ENCODE measurements at regions not wholly inside any gene's neighbourhood (a gene's known extent, or its start where the extent isn't known, plus 50 kb on each side); places are given as distances from the start of the nearest gene placed in this dataset.

GRCh38 chr6:12423832-12424231 is 133.7 kb downstream of the EDN1 start:
- no peak for DNase-seq (ENCODE audit: low read depth)

- no peak for DNase-seq (ENCODE audit: low read depth)
Measured at GRCh38 chr6:12426121-12426520, 136.0 kb downstream of the EDN1 start.

- DNase-seq (ENCODE audit: low read depth): no peak
Measured at GRCh38 chr6:12431023-12431422, 140.9 kb downstream of the EDN1 start.

GRCh38 chr6:12436224-12436623 is 146.1 kb downstream of the EDN1 start:
- no peak for DNase-seq (ENCODE audit: low read depth)

- no peak for DNase-seq (ENCODE audit: low read depth)
Measured at GRCh38 chr6:12436683-12437082, 146.5 kb downstream of the EDN1 start.

- no peak for DNase-seq (ENCODE audit: low read depth)
Measured at GRCh38 chr6:12439296-12439695, 149.1 kb downstream of the EDN1 start.

- no peak for DNase-seq (ENCODE audit: low read depth)
Measured at GRCh38 chr6:12440981-12441380, 150.8 kb downstream of the EDN1 start.

- no peak for DNase-seq (ENCODE audit: low read depth)
Measured at GRCh38 chr6:12442455-12442854, 152.3 kb downstream of the EDN1 start.

GRCh38 chr6:12446394-12446793 is 156.2 kb downstream of the EDN1 start:
- DNase-seq (ENCODE audit: low read depth): no peak

GRCh38 chr6:12449447-12449846 is 159.3 kb downstream of the EDN1 start:
- no peak for DNase-seq (ENCODE audit: low read depth)

- DNase-seq (ENCODE audit: low read depth): no peak
Measured at GRCh38 chr6:12450467-12450866, 160.3 kb downstream of the EDN1 start.

GRCh38 chr6:12456343-12456742 is 166.2 kb downstream of the EDN1 start:
- no peak for DNase-seq (ENCODE audit: low read depth)

- DNase-seq (ENCODE audit: low read depth): no peak
Measured at GRCh38 chr6:12457094-12457493, 166.9 kb downstream of the EDN1 start.

- no peak for DNase-seq (ENCODE audit: low read depth)
Measured at GRCh38 chr6:12458558-12458957, 168.4 kb downstream of the EDN1 start.

GRCh38 chr6:12459945-12460661 is 169.9 kb downstream of the EDN1 start:
- no peak for DNase-seq (ENCODE audit: low read depth)

GRCh38 chr6:12467706-12468670 is 177.8 kb downstream of the EDN1 start:
- no peak for DNase-seq (ENCODE audit: low read depth)

GRCh38 chr6:12472601-12473038 is 182.5 kb downstream of the EDN1 start:
- no peak for DNase-seq (ENCODE audit: low read depth)

GRCh38 chr6:12473494-12473893 is 183.3 kb downstream of the EDN1 start:
- no peak for DNase-seq (ENCODE audit: low read depth)

GRCh38 chr6:12474167-12475140 is 184.3 kb downstream of the EDN1 start:
- DNase-seq (ENCODE audit: low read depth): no peak

- DNase-seq (ENCODE audit: low read depth): no peak
Measured at GRCh38 chr6:12476484-12476883, 186.3 kb downstream of the EDN1 start.

GRCh38 chr6:12477616-12478015 is 187.5 kb downstream of the EDN1 start:
- no peak for DNase-seq (ENCODE audit: low read depth)

GRCh38 chr6:12478921-12479320 is 188.8 kb downstream of the EDN1 start:
- no peak for DNase-seq (ENCODE audit: low read depth)

Measured in stimulated activated CD8-positive, alpha-beta memory T cell treated with anti-CD3 and anti-CD28 coated beads, Interleukin-7, amount 100 ng/mL, for 24 hours (primary cell).